Esophagus (tissue), 2 donors: ENCODE measurements at regions not wholly inside any gene's neighbourhood (a gene's known extent, or its start where the extent isn't known, plus 50 kb on each side); places are given as distances from the start of the nearest gene placed in this dataset.

Experiments
- H3K27ac ChIP-seq, 2 donors: one replicate each; pipeline ENCODE4 v1.5.1; 2013; ENCODE audit warnings: low read depth in 2 of 2, mild to moderate bottlenecking in 2 of 2, inconsistent platforms in 1 of 2, low read length in 1 of 2, moderate library complexity in 1 of 2
- H3K27me3 ChIP-seq, 2 donors: one replicate each; pipeline ENCODE4 v1.6.1; 2013; ENCODE audit warnings: low read length in 2 of 2, control low read depth in 1 of 2, mild to moderate bottlenecking in 1 of 2; ENCODE audit not compliant: insufficient read depth in 2 of 2, control insufficient read depth in 1 of 2
- H3K36me3 ChIP-seq, 2 donors: one replicate each; pipeline ENCODE4 v1.6.1; 2013; ENCODE audit warnings: low read length in 1 of 2; ENCODE audit not compliant: control insufficient read depth in 2 of 2, insufficient read depth in 2 of 2
- H3K4me1 ChIP-seq, 2 donors: one replicate each; pipeline ENCODE4 v1.6.1; 2013; ENCODE audit warnings: low read length in 1 of 2; ENCODE audit not compliant: control insufficient read depth in 2 of 2, insufficient read depth in 2 of 2
- H3K4me3 ChIP-seq, 2 donors: one replicate each; pipeline ENCODE4 v1.5.1; 2013; ENCODE audit warnings: low read length in 2 of 2, mild to moderate bottlenecking in 2 of 2, low read depth in 1 of 2, moderate library complexity in 1 of 2
- H3K9me3 ChIP-seq, 2 donors: one replicate each; pipeline ENCODE4 v1.6.1; 2013; ENCODE audit warnings: mild to moderate bottlenecking in 2 of 2, low read depth in 1 of 2, low read length in 1 of 2, moderate library complexity in 1 of 2; ENCODE audit not compliant: control insufficient read depth in 2 of 2, insufficient read depth in 1 of 2
- WGBS, 2 donors: extraction: QIAGEN DNeasy Blood & Tissue Kit; methylation state at CpG; one replicate each; pipeline ENCODE4 v1.1.7; 2013; 5-methylcytosine and 5-hydroxymethylcytosine counted together
- donor health status: healthy with polysubstance abuse.
- donor health status: Bipolar disorder and iron deficiency.

DNA sequence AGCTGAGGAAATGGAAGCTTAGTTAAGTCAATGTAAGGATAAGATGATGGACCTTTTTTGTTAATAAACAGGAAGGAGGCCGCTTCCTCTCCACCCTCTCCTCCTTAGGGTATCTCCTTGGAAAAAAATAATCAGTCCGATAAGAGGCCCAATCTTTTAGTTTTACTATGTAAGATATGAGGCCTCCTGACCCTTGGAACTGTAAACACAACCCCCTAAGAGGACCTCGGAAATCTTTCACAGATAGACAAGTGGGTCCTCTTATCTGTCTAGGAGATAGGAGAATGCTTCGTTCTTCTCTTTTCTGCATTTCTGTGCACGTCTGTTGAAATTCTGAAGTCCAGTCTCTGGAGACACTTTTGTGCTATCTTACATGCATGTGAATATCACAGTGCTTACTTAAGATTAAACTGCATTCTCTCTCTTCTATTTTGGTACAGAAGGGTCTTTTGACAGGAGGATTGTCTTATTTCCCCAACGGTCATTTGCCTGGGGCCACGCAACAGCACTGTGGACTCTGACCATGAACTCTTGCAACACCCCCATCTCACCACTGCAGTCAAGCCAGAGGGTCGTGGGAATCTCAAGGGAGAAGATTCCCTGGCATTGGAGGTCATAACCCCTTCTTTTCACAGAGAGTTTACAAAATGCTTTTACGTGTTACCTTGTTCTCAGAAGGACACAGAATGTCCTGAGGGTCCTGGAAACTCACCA is 313.0 kb upstream of the RTL1 start:
- WGBS, 2 donors = 53 to 65% methylated on average over 9 of the region's 9 CpGs
- Histone ChIP-seq H3K27ac (no peak overlapping the region), H3K4me1 (no peaks in the 10 kb centered on the region)

GRCh38 chr14:101217080-101217463 is 313.6 kb upstream of the RTL1 start:
- Histone ChIP-seq H3K4me3 (no peak overlapping the region), H3K27ac (no peak overlapping the region), H3K9me3 (peaks cover 0 to 8% of the 10 kb centered on the region in 2 donors), H3K4me1 (no peaks in the 10 kb centered on the region), H3K36me3 (no peaks in the 10 kb centered on the region), H3K27me3 (no peaks in the 10 kb centered on the region)
- 64 to 70% methylated on average over 6 of the region's 6 CpGs for WGBS, 2 donors

More for the DNA sequence above, 313.0 kb upstream of the RTL1 start:
- Histone ChIP-seq H3K27me3 (no peaks in the 10 kb centered on the region), H3K4me3 (no peak overlapping the region), H3K9me3 (peaks cover 0 to 8% of the 10 kb centered on the region in 2 donors), H3K36me3 (no peaks in the 10 kb centered on the region)

- Histone ChIP-seq H3K36me3 (no peaks in the 10 kb centered on the region), H3K9me3 (peaks cover 0 to 8% of the 10 kb centered on the region in 2 donors), H3K27me3 (no peaks in the 10 kb centered on the region), H3K4me1 (no peaks in the 10 kb centered on the region), H3K27ac (no peak overlapping the region), H3K4me3 (no peak overlapping the region)
- WGBS, 2 donors = 87 to 88% methylated on average over 14 of the region's 14 CpGs
These were observed 314.3 kb upstream of the RTL1 start for GRCh38 chr14:101217616-101218371.

DNA sequence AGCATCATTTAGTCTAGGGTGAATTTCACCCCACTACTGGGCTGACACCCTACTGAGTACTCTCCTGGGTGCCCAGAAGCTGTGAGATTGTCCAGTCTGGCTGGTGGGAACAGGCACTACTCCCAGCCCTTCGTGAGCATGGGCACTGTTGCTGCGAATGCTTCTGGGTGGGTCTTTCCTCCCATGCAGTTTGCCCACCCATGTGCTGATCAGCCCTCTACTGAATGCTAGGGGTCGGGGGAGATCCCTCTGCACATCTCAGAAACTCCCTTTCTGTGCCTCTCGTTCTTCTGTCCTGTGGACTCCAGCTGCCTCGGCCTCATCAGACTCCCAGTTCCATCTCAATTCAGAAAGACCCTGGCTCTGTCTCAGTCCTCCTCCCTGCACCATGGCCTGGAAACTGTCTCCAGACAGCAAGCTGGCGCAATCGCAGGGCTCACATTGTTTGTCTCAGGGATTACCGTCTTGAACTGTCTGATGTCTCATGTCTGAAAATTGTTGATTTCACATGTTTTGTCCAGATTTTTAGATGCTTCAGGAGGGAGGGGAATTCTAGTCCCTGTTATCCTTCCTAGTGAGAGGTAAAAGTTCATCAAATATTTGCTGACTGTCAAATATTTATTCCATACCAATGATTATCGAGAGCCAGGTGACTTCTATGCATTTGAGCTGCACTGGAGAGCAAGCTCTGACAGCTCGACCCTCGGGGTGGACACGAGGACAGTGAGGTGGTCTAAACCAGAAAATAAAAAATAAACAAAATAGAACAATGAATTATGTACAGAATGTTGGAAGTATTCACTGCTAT is 316.6 kb upstream of the RTL1 start:
- Histone ChIP-seq H3K4me3 (no peak overlapping the region), H3K27me3 (no peaks in the 10 kb centered on the region), H3K9me3 (peaks cover 0 to 7% of the 10 kb centered on the region in 2 donors), H3K4me1 (no peaks in the 10 kb centered on the region), H3K36me3 (no peaks in the 10 kb centered on the region), H3K27ac (no peak overlapping the region)
- WGBS, 2 donors = 68 to 75% methylated on average over 12 of the region's 12 CpGs

- no peaks in the 10 kb centered on the region for H3K36me3 ChIP-seq
- peaks cover 0 to 3% of the 10 kb centered on the region in 2 donors for H3K9me3 ChIP-seq
- H3K27me3 ChIP-seq = no peaks in the 10 kb centered on the region
- peaks cover 0 to 2% of the 10 kb centered on the region in 2 donors for H3K4me1 ChIP-seq
- no peak overlapping the region for H3K4me3 ChIP-seq
- 78 to 87% methylated on average over 16 of the region's 16 CpGs for whole genome bisulfite sequencing, 2 donors
- H3K27ac ChIP-seq = no peak overlapping the region
These were observed 317.5 kb upstream of the RTL1 start for GRCh38 chr14:101220921-101221510.

DNA sequence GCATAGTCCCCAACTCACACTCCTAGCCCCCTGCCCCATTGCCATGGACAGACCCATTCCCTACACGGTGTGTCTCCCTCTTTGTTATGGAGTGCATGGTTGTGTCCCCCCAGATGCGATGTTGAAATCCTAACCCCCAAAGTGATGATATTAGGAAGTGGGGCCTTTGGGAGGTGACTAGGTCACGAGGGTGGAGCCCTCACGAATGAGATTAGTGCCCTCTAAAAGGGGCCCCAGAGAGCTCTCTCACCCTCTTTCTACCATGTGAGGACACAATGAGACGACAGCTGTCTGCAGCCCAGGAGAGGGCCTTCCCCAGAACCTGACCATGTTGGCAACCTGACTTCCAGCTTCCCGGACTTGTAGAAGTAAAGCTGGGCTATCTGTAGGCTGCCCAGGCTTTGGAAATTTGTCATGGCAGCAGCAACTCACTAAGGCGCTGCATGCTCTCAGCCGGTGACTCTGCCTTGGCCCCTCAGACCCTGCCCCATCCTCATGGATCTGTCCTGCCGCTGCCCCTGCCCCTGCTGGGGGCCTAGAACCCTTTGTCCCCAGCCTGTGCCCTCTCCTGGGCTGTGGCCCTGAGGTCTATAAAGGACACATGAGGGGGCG is 318.1 kb upstream of the RTL1 start:
- 88 to 91% methylated on average over 10 of the region's 10 CpGs for WGBS, 2 donors
- H3K9me3 ChIP-seq = peaks cover 0 to 1% of the 10 kb centered on the region in 2 donors
- no peak overlapping the region for H3K27ac ChIP-seq
- peaks cover 0 to 2% of the 10 kb centered on the region in 2 donors for H3K4me1 ChIP-seq
- no peaks in the 10 kb centered on the region for H3K36me3 ChIP-seq
- H3K27me3 ChIP-seq = no peaks in the 10 kb centered on the region
- no peak overlapping the region for H3K4me3 ChIP-seq

- no peaks in the 10 kb centered on the region for H3K36me3 ChIP-seq
- no peak overlapping the region for H3K4me3 ChIP-seq
- peaks cover 0 to 2% of the 10 kb centered on the region in 2 donors for H3K4me1 ChIP-seq
- 79 to 84% methylated on average over 11 of the region's 11 CpGs for WGBS, 2 donors
- no peaks in the 10 kb centered on the region for H3K9me3 ChIP-seq
- no peaks in the 10 kb centered on the region for H3K27me3 ChIP-seq
- no peak overlapping the region for H3K27ac ChIP-seq
These were observed 319.0 kb upstream of the RTL1 start for GRCh38 chr14:101222362-101223070.

DNA sequence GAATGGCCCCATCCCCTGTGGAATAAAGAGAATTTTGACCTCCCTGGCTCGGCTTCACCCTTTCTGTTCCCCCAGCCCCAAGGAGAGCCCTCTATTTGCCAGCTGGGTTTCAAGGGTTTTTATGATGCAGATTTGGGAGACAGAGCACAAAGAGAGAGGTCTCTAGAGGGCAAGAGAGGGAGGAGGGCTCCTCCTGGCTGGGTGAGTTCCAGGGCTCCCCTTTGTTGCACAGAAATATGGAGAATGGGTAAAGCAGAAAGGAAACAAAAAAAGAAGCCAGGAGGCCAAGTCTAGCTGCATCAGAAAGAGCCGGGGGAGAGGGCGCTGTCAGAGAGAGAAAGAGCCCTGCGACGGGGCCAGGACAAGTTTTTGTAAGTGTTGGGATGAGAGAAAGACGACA is 319.6 kb upstream of the RTL1 start:
- Histone ChIP-seq H3K36me3 (no peaks in the 10 kb centered on the region), H3K27me3 (no peaks in the 10 kb centered on the region), H3K9me3 (no peaks in the 10 kb centered on the region), H3K4me1 (peaks cover 0 to 2% of the 10 kb centered on the region in 2 donors), H3K27ac (no peak overlapping the region), H3K4me3 (no peak overlapping the region)
- 76 to 77% methylated on average over 6 of the region's 6 CpGs for WGBS, 2 donors
